ENCODE measurements at regions not wholly inside any gene's neighbourhood (a gene's known extent, or its start where the extent isn't known, plus 50 kb on each side); places are given as distances from the start of the nearest gene placed in this dataset.
"Not testable (repeated sequence)": the region's sequence is repeated elsewhere in the genome, so short reads cannot be mapped to it uniquely, and the experiment has no call there.

GRCh38 chr3:36082958-36083357, 297.3 kb upstream of the STAC start:
- H3K9me3 ChIP-seq (ENCODE audit: control insufficient read depth, low read length); H3K4me1 ChIP-seq (ENCODE audit: control insufficient read depth, insufficient read depth, low read length); H3K27me3 ChIP-seq (replicated peaks; ENCODE audit: control insufficient read depth, insufficient read depth, low read length); H3K36me3 ChIP-seq (ENCODE audit: control insufficient read depth, insufficient read depth, low read length, severe bottlenecking); DNase-seq (ENCODE audit: low read depth); H3K4me3 ChIP-seq (ENCODE audit: low read length); H3K9ac ChIP-seq (ENCODE audit: low read length): not testable (repeated sequence)

- Histone ChIP-seq H3K9me3 (ENCODE audit: control insufficient read depth, low read length) (no peaks in the 10 kb centered on the region), H3K9ac (ENCODE audit: low read length) (no peak overlapping the region), H3K27me3 (replicated peaks; ENCODE audit: control insufficient read depth, insufficient read depth, low read length) (no peaks in the 10 kb centered on the region), H3K4me1 (ENCODE audit: control insufficient read depth, insufficient read depth, low read length) (no peaks in the 10 kb centered on the region), H3K36me3 (ENCODE audit: control insufficient read depth, insufficient read depth, low read length, severe bottlenecking) (no peaks in the 10 kb centered on the region), H3K4me3 (ENCODE audit: low read length) (no peak overlapping the region)
- DNase-seq (ENCODE audit: low read depth), result no peak
Measured at GRCh38 chr3:36095238-36095637, 285.1 kb upstream of the STAC start.

- H3K9me3 ChIP-seq (ENCODE audit: control insufficient read depth, low read length), result no peaks in the 10 kb centered on the region
- no peak overlapping the region for H3K9ac ChIP-seq (ENCODE audit: low read length)
- H3K27me3 ChIP-seq (replicated peaks; ENCODE audit: control insufficient read depth, insufficient read depth, low read length), result no peaks in the 10 kb centered on the region
- H3K4me1 ChIP-seq (ENCODE audit: control insufficient read depth, insufficient read depth, low read length), result peaks cover 2% of the 10 kb centered on the region
- H3K4me3 ChIP-seq (ENCODE audit: low read length), result no peak overlapping the region
- no peak for DNase-seq (ENCODE audit: low read depth)
- no peaks in the 10 kb centered on the region for H3K36me3 ChIP-seq (ENCODE audit: control insufficient read depth, insufficient read depth, low read length, severe bottlenecking)
Measured at GRCh38 chr3:36097209-36097608, 283.1 kb upstream of the STAC start.

GRCh38 chr3:36114353-36114752, 266.0 kb upstream of the STAC start:
- H3K27me3 ChIP-seq (replicated peaks; ENCODE audit: control insufficient read depth, insufficient read depth, low read length), result no peaks in the 10 kb centered on the region
- no peak overlapping the region for H3K9ac ChIP-seq (ENCODE audit: low read length)
- H3K4me1 ChIP-seq (ENCODE audit: control insufficient read depth, insufficient read depth, low read length), result no peaks in the 10 kb centered on the region
- H3K4me3 ChIP-seq (ENCODE audit: low read length), result no peak overlapping the region
- H3K36me3 ChIP-seq (ENCODE audit: control insufficient read depth, insufficient read depth, low read length, severe bottlenecking), result no peaks in the 10 kb centered on the region
- no peaks in the 10 kb centered on the region for H3K9me3 ChIP-seq (ENCODE audit: control insufficient read depth, low read length)
- no peak for DNase-seq (ENCODE audit: low read depth)

- Histone ChIP-seq H3K9me3 (ENCODE audit: control insufficient read depth, low read length) (peaks cover 14% of the 10 kb centered on the region), H3K9ac (ENCODE audit: low read length) (no peak overlapping the region), H3K36me3 (ENCODE audit: control insufficient read depth, insufficient read depth, low read length, severe bottlenecking) (no peaks in the 10 kb centered on the region), H3K4me1 (ENCODE audit: control insufficient read depth, insufficient read depth, low read length) (no peaks in the 10 kb centered on the region), H3K4me3 (ENCODE audit: low read length) (no peak overlapping the region), H3K27me3 (replicated peaks; ENCODE audit: control insufficient read depth, insufficient read depth, low read length) (no peaks in the 10 kb centered on the region)
- DNase-seq (ENCODE audit: low read depth), result peak; percentile 12
Measured at GRCh38 chr3:36124118-36124796, 256.0 kb upstream of the STAC start.

- Histone ChIP-seq H3K9ac (ENCODE audit: low read length) (no peak overlapping the region), H3K4me3 (ENCODE audit: low read length) (no peak overlapping the region), H3K27me3 (replicated peaks; ENCODE audit: control insufficient read depth, insufficient read depth, low read length) (no peaks in the 10 kb centered on the region), H3K36me3 (ENCODE audit: control insufficient read depth, insufficient read depth, low read length, severe bottlenecking) (no peaks in the 10 kb centered on the region), H3K4me1 (ENCODE audit: control insufficient read depth, insufficient read depth, low read length) (no peaks in the 10 kb centered on the region), H3K9me3 (ENCODE audit: control insufficient read depth, low read length) (peaks cover 9% of the 10 kb centered on the region)
- no peak for DNase-seq (ENCODE audit: low read depth)
Measured at GRCh38 chr3:36132214-36132613, 248.1 kb upstream of the STAC start.

- Histone ChIP-seq H3K9me3 (ENCODE audit: control insufficient read depth, low read length) (no peaks in the 10 kb centered on the region), H3K4me3 (ENCODE audit: low read length) (no peak overlapping the region), H3K4me1 (ENCODE audit: control insufficient read depth, insufficient read depth, low read length) (no peaks in the 10 kb centered on the region), H3K9ac (ENCODE audit: low read length) (no peak overlapping the region), H3K36me3 (ENCODE audit: control insufficient read depth, insufficient read depth, low read length, severe bottlenecking) (no peaks in the 10 kb centered on the region), H3K27me3 (replicated peaks; ENCODE audit: control insufficient read depth, insufficient read depth, low read length) (no peaks in the 10 kb centered on the region)
- no peak for DNase-seq (ENCODE audit: low read depth)
Measured at GRCh38 chr3:36135863-36136262, 244.4 kb upstream of the STAC start.

GRCh38 chr3:36142746-36143145, 237.6 kb upstream of the STAC start:
- no peak for DNase-seq (ENCODE audit: low read depth)
- no peak overlapping the region for H3K9ac ChIP-seq (ENCODE audit: low read length)
- H3K36me3 ChIP-seq (ENCODE audit: control insufficient read depth, insufficient read depth, low read length, severe bottlenecking), result no peaks in the 10 kb centered on the region
- no peak overlapping the region for H3K4me3 ChIP-seq (ENCODE audit: low read length)
- no peaks in the 10 kb centered on the region for H3K27me3 ChIP-seq (replicated peaks; ENCODE audit: control insufficient read depth, insufficient read depth, low read length)
- H3K4me1 ChIP-seq (ENCODE audit: control insufficient read depth, insufficient read depth, low read length), result no peaks in the 10 kb centered on the region
- H3K9me3 ChIP-seq (ENCODE audit: control insufficient read depth, low read length), result no peaks in the 10 kb centered on the region

- H3K36me3 ChIP-seq (ENCODE audit: control insufficient read depth, insufficient read depth, low read length, severe bottlenecking), result no peaks in the 10 kb centered on the region
- no peak overlapping the region for H3K9ac ChIP-seq (ENCODE audit: low read length)
- H3K9me3 ChIP-seq (ENCODE audit: control insufficient read depth, low read length), result no peaks in the 10 kb centered on the region
- no peak overlapping the region for H3K4me3 ChIP-seq (ENCODE audit: low read length)
- no peak for DNase-seq (ENCODE audit: low read depth)
- H3K27me3 ChIP-seq (replicated peaks; ENCODE audit: control insufficient read depth, insufficient read depth, low read length), result no peaks in the 10 kb centered on the region
- no peaks in the 10 kb centered on the region for H3K4me1 ChIP-seq (ENCODE audit: control insufficient read depth, insufficient read depth, low read length)
Measured at GRCh38 chr3:36146404-36146803, 233.9 kb upstream of the STAC start.

- H3K4me3 ChIP-seq (ENCODE audit: low read length), result no peak overlapping the region
- H3K27me3 ChIP-seq (replicated peaks; ENCODE audit: control insufficient read depth, insufficient read depth, low read length), result no peaks in the 10 kb centered on the region
- H3K36me3 ChIP-seq (ENCODE audit: control insufficient read depth, insufficient read depth, low read length, severe bottlenecking), result no peaks in the 10 kb centered on the region
- DNase-seq (ENCODE audit: low read depth), result no peak
- no peak overlapping the region for H3K9ac ChIP-seq (ENCODE audit: low read length)
- no peaks in the 10 kb centered on the region for H3K9me3 ChIP-seq (ENCODE audit: control insufficient read depth, low read length)
- H3K4me1 ChIP-seq (ENCODE audit: control insufficient read depth, insufficient read depth, low read length), result no peaks in the 10 kb centered on the region
Measured at GRCh38 chr3:36147934-36148558, 232.3 kb upstream of the STAC start.

- Histone ChIP-seq H3K9ac (ENCODE audit: low read length) (no peak overlapping the region), H3K36me3 (ENCODE audit: control insufficient read depth, insufficient read depth, low read length, severe bottlenecking) (no peaks in the 10 kb centered on the region), H3K4me3 (ENCODE audit: low read length) (no peak overlapping the region), H3K27me3 (replicated peaks; ENCODE audit: control insufficient read depth, insufficient read depth, low read length) (no peaks in the 10 kb centered on the region), H3K9me3 (ENCODE audit: control insufficient read depth, low read length) (no peaks in the 10 kb centered on the region), H3K4me1 (ENCODE audit: control insufficient read depth, insufficient read depth, low read length) (no peaks in the 10 kb centered on the region)
- DNase-seq (ENCODE audit: low read depth), result no peak
Measured at GRCh38 chr3:36149447-36149865, 230.8 kb upstream of the STAC start.

- DNase-seq (ENCODE audit: low read depth), result no peak
- H3K4me1 ChIP-seq (ENCODE audit: control insufficient read depth, insufficient read depth, low read length), result no peaks in the 10 kb centered on the region
Measured at GRCh38 chr3:36155515-36155914, 224.8 kb upstream of the STAC start.

More at GRCh38 chr3:36155515-36155914, 224.8 kb upstream of the STAC start:
- Histone ChIP-seq H3K9me3 (ENCODE audit: control insufficient read depth, low read length) (no peaks in the 10 kb centered on the region), H3K27me3 (replicated peaks; ENCODE audit: control insufficient read depth, insufficient read depth, low read length) (no peaks in the 10 kb centered on the region), H3K9ac (ENCODE audit: low read length) (no peak overlapping the region), H3K36me3 (ENCODE audit: control insufficient read depth, insufficient read depth, low read length, severe bottlenecking) (no peaks in the 10 kb centered on the region), H3K4me3 (ENCODE audit: low read length) (no peak overlapping the region)

Measured in adipocyte (in vitro differentiated cells).